ENCODE measurements at regions not wholly inside any gene's neighbourhood (a gene's known extent, or its start where the extent isn't known, plus 50 kb on each side); places are given as distances from the start of the nearest gene placed in this dataset.

DNA sequence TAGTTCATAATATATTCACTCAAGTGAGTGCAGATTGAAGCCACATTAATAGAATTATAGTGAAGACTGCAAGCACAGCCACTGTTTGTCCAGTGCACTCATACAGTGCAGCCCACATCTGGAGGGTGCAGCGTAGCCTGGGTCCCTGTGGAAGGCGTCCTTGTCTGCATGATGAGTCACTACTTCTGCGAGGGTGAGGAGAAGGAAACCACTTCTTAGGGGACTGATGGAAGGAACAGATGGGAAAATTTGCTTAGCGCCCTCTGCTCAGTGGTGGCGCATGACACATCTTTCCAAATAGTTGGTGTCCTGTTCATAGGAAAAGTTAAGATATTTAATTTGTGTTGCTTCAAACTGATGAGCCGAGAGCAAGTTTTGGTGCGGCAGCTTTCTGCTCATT is 330.4 kb upstream of the SMIM21 start (continued):
- TF ChIP-seq E4F1 (CRISPR knock-in tag; IDR thresholded peaks at IDR 0.05; ENCODE audit: borderline replicate concordance) (no peak), PBX2 (CRISPR knock-in tag; IDR thresholded peaks at IDR 0.05; ENCODE audit: low read depth) (no peak), PBX2 (tag; conservative IDR thresholded peaks at IDR 0.05; ENCODE audit: low read depth) (no peak), HOMEZ (CRISPR knock-in tag; IDR thresholded peaks at IDR 0.05) (no peak), TAF7 (tag; IDR thresholded peaks at IDR 0.05) (no peak), E2F8 (IDR thresholded peaks at IDR 0.05; ENCODE audit: low read depth, partially characterized antibody) (no peak)

All from K562 (cell line).